ENCODE measurements at regions not wholly inside any gene's neighbourhood (a gene's known extent, or its start where the extent isn't known, plus 50 kb on each side); places are given as distances from the start of the nearest gene placed in this dataset.

DNA sequence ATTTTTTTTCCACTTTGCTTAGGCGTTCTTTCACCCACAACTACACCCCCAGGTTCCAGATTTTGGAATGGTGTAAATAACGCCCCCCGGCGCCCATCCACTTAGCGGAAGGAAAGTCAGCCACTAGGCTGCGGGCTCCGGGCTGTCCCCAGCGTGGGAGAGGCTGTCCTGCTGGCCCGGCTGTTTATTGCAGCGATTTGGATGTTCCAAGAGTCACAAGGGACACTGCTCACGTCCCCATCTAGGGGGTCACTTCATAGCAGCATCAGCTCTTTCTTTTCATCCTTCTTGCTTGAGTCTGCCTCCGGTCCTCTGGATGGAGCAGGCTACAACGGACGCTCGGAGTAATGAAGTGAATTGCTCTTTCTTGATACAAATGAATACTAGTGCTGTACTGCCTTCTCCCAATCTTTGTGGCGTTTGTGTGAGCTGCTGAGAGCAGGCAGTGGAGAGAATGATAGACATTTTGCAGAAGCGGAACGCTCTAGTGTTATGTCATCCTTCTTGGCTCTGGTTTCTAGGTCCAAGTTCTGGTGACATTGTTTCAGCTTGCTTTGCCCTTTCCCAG lies 50.7 kb upstream of the PAIP2B start:
- no peak for DNase-seq (ENCODE audit: low read depth in 2 of 2)

DNA sequence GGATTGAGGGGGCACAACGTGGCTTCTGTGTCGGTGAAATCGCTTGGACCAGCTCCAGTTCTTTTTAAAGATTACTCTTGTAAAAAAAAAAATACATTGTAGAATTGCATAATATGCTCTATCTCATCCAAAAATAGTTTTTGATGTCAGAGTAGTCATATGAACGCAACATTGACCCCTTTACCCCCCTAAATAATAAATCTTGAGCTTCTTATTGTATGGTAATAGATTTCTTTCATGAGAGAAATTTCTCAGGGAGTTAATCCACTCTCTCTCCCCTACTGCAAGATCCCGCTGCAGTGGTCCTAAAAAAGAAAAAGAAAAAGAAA lies 50.2 kb upstream of the PAIP2B start:
- no peak for DNase-seq (ENCODE audit: low read depth in 2 of 2)

DNA sequence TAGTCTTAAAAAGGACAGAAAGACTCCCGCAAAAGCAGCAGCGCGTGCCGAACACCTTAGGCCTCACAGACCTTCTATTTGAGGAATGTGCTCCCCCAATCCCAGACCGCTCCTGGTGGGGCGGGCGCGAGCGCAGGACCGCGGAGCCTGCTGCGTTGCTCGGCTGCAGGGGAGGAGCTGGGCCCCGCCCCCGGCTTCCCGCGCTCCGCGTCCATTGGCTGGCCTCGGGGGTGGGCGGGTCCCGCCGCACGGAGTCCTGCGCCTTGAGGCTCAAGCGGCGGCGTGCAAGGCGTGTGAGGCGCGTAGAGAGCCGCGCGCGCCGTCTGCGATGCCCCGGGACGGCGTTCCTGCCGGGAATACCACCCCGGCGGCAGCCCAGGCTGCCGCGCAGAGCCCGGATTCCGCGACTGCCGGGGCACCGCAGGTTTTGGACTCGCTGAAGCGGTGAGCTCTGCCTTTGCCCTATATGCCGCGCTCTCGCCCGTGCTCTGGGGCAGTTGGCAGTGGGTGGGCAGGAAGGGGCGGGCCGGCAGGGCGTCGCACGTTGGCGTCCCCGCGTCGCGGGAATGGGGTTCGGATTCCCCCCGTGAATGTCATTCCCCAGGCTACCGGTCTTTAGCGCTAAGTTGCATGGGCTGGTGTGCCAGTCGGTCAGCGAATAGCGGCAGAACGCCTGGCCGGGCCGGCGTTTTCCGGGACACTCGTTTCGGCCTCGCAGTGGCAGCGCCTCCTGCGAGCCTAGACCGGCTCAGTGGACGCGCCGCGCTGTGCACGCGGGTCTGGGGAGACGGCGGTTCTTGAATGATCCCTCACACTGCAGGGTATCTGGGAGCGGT lies 49.6 kb upstream of the PAIP2B start:
- peak; percentile 57 to 62 for DNase-seq (ENCODE audit: low read depth in 2 of 2)
